ENCODE measurements at regions not wholly inside any gene's neighbourhood (a gene's known extent, or its start where the extent isn't known, plus 50 kb on each side); places are given as distances from the start of the nearest gene placed in this dataset.

- DNase-seq = no peak
Observed at GRCh38 chr4:16992566-16993225, 94.3 kb upstream of the LDB2 start.

- no peak for DNase-seq
Observed at GRCh38 chr4:16991450-16991849, 93.0 kb upstream of the LDB2 start.

GRCh38 chr4:16989371-16989770, 90.9 kb upstream of the LDB2 start:
- no peak for DNase-seq

GRCh38 chr4:16988814-16989213, 90.4 kb upstream of the LDB2 start:
- no peak for DNase-seq

GRCh38 chr4:16977081-16977480, 78.6 kb upstream of the LDB2 start:
- no peak for DNase-seq

- DNase-seq = no peak
Observed at GRCh38 chr4:16969696-16970135, 71.3 kb upstream of the LDB2 start.

GRCh38 chr4:16967722-16968121, 69.3 kb upstream of the LDB2 start:
- DNase-seq = no peak

- DNase-seq = no peak
Observed at GRCh38 chr4:16959305-16959704, 60.9 kb upstream of the LDB2 start.

- DNase-seq = no peak
Observed at GRCh38 chr4:16952896-16953630, 54.6 kb upstream of the LDB2 start.

- no peak for DNase-seq
Observed at GRCh38 chr4:16952462-16952871, 54.0 kb upstream of the LDB2 start.
